ENCODE measurements at regions not wholly inside any gene's neighbourhood (a gene's known extent, or its start where the extent isn't known, plus 50 kb on each side); places are given as distances from the start of the nearest gene placed in this dataset.

GRCh38 chr12:105705765-105706164 lies 375.3 kb downstream of the C12orf75 start:
- TF ChIP-seq ZNF652 (CRISPR knock-in tag; IDR thresholded peaks at IDR 0.05; ENCODE audit: borderline replicate concordance, low read depth) (no peak), JARID2 (CRISPR knock-in tag; IDR thresholded peaks at IDR 0.05; ENCODE audit: insufficient replicate concordance) (no peak), ARNTL (CRISPR knock-in tag; IDR thresholded peaks at IDR 0.05) (no peak)
